ENCODE measurements at regions not wholly inside any gene's neighbourhood (a gene's known extent, or its start where the extent isn't known, plus 50 kb on each side); places are given as distances from the start of the nearest gene placed in this dataset.

DNA sequence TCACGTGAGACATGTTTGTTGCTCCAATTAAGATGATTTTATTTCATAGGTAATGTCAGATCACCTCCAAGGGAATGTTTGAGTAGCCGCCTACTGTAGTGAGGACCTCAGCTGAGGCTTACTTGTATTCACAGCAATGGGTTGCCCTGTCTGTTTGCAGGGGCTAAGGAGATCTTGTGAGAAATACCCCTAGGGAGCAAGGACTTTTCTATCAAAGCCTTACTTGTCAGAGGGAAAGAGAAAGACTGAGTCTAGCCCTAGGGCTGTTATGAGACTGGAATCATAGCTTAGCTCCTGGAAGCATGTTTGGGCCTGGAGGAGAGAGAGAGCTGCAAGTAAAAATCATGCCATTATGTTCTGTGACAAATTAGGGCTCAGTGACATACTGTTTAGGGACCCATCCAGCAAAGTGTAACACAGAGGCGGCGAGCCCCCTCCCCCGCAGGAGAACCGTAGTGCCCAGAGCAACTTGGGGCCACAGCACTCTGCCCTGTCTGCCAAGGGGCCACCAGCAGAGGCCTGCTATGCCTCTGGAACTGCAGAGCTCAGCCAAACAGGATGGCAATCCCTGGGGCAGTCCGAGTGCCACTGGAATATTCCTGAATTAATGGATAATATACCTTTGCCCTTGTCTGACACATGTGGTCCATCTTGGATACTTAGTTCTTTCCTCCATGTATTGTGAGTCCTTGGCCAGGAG, 178.8 kb downstream of the DACT1 start:
- Mint-ChIP-seq H3K9me3 (no peaks in the 10 kb centered on the region), H3K27ac (no peak overlapping the region), H3K27me3 (ENCODE audit: insufficient read depth) (peaks cover 6% of the 10 kb centered on the region), H3K4me3 (no peak overlapping the region), H3K36me3 (ENCODE audit: low read depth) (no peaks in the 10 kb centered on the region), H3K4me1 (peaks cover 25% of the 10 kb centered on the region)
- H3K4me1 ChIP-seq (ENCODE audit: control insufficient read depth, insufficient read depth, low read length), result no peaks in the 10 kb centered on the region
- WGBS, 2 experiments (ENCODE audit: insufficient coverage in 1 of 2, insufficient read length in 1 of 2), result 88 to 94% methylated on average over 6 to 7 of the region's 7 CpGs
- H3K36me3 ChIP-seq (ENCODE audit: control insufficient read depth, insufficient read depth, low read length), result no peaks in the 10 kb centered on the region
- H3K9me3 ChIP-seq (ENCODE audit: control insufficient read depth, low read length), result peaks cover 5% of the 10 kb centered on the region
- no peak overlapping the region for H3K9ac ChIP-seq (ENCODE audit: extremely low read depth, low read length, poor library complexity, severe bottlenecking)
- no peaks in the 10 kb centered on the region for H3K27me3 ChIP-seq (ENCODE audit: control insufficient read depth, insufficient read depth, low read length, poor library complexity, severe bottlenecking)
- no peak overlapping the region for H3K4me3 ChIP-seq (ENCODE audit: low read length)
- TF ChIP-seq CTCF (conservative IDR thresholded peaks at IDR 0.05), result no peak
- H3K27ac ChIP-seq (ENCODE audit: low read depth, low read length), result no peak overlapping the region
- DNase-seq, result no peak

DNA sequence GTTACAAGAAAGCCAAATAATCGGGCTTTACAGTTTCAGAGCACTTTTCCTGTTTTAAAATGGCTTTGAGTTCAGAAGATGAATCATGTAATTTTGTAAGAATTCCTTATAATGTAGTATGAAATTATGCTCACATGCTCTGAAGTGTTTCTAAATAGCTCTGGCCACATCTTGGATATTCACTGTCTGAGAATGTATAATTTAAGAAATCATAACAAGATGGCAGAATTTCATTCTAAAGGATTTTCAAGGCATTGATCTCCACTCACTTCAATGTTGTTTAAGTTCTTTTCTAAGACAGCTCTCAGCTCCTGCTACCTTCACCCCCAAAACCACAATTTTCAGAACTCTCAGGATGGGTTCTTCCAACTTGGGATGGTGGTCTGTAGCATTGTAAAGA, 180.1 kb downstream of the DACT1 start:
- 90 to 100% methylated on average over 1 of the region's 1 CpG for WGBS, 2 experiments (ENCODE audit: insufficient coverage in 1 of 2, insufficient read length in 1 of 2)
- Histone ChIP-seq H3K9ac (ENCODE audit: extremely low read depth, low read length, poor library complexity, severe bottlenecking) (no peak overlapping the region), H3K4me3 (ENCODE audit: low read length) (no peak overlapping the region), H3K27ac (ENCODE audit: low read depth, low read length) (no peak overlapping the region), H3K36me3 (ENCODE audit: control insufficient read depth, insufficient read depth, low read length) (no peaks in the 10 kb centered on the region), H3K4me1 (ENCODE audit: control insufficient read depth, insufficient read depth, low read length) (no peaks in the 10 kb centered on the region), H3K9me3 (ENCODE audit: control insufficient read depth, low read length) (peaks cover 5% of the 10 kb centered on the region), H3K27me3 (ENCODE audit: control insufficient read depth, insufficient read depth, low read length, poor library complexity, severe bottlenecking) (no peaks in the 10 kb centered on the region)
- H3K36me3 Mint-ChIP-seq (ENCODE audit: low read depth), result no peaks in the 10 kb centered on the region
- H3K4me3 Mint-ChIP-seq, result no peak overlapping the region
- H3K27ac Mint-ChIP-seq, result no peak overlapping the region
- no peak for TF ChIP-seq CTCF (conservative IDR thresholded peaks at IDR 0.05)
- peaks cover 13% of the 10 kb centered on the region for H3K4me1 Mint-ChIP-seq
- no peak for DNase-seq
- H3K27me3 Mint-ChIP-seq (ENCODE audit: insufficient read depth), result peaks cover 6% of the 10 kb centered on the region
- no peaks in the 10 kb centered on the region for H3K9me3 Mint-ChIP-seq

DNA sequence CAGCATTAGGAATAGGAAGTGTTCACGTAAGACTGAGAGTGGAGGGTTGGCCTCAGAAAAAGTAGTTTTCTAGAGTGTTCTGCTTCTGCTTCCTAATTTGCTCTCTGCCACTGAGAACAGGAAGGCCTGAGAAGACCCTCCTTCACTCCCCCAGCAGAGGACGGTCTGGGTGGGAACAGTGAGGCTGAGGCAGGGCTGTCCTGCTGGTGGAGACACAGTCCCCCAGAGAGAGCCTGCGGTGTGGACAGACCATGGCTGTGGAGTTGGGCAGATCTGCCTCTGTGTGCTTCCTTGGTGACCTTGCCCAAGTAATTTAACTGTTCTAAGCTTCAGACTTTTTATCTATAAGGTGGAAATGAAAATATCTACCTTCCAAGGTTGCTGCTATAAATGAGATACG, 182.3 kb downstream of the DACT1 start:
- Mint-ChIP-seq H3K36me3 (ENCODE audit: low read depth) (no peaks in the 10 kb centered on the region), H3K9me3 (no peaks in the 10 kb centered on the region), H3K27ac (no peak overlapping the region), H3K4me3 (no peak overlapping the region), H3K27me3 (ENCODE audit: insufficient read depth) (peaks cover 6% of the 10 kb centered on the region), H3K4me1 (peaks cover 20% of the 10 kb centered on the region)
- Histone ChIP-seq H3K4me3 (ENCODE audit: low read length) (no peak overlapping the region), H3K9ac (ENCODE audit: extremely low read depth, low read length, poor library complexity, severe bottlenecking) (no peak overlapping the region), H3K9me3 (ENCODE audit: control insufficient read depth, low read length) (no peaks in the 10 kb centered on the region), H3K4me1 (ENCODE audit: control insufficient read depth, insufficient read depth, low read length) (no peaks in the 10 kb centered on the region), H3K27me3 (ENCODE audit: control insufficient read depth, insufficient read depth, low read length, poor library complexity, severe bottlenecking) (no peaks in the 10 kb centered on the region), H3K36me3 (ENCODE audit: control insufficient read depth, insufficient read depth, low read length) (no peaks in the 10 kb centered on the region), H3K27ac (ENCODE audit: low read depth, low read length) (no peak overlapping the region)
- WGBS, 2 experiments (ENCODE audit: insufficient coverage in 1 of 2, insufficient read length in 1 of 2), result 96 to 100% methylated on average over 3 to 4 of the region's 4 CpGs
- TF ChIP-seq CTCF (conservative IDR thresholded peaks at IDR 0.05), result no peak
- DNase-seq, result no peak

Data from endodermal cell (in vitro differentiated cells).